Vagina (tissue), 2 donors: ENCODE measurements at regions not wholly inside any gene's neighbourhood (a gene's known extent, or its start where the extent isn't known, plus 50 kb on each side); places are given as distances from the start of the nearest gene placed in this dataset.

Experiments used
- POLR2A ChIP-seq, 2 donors: fragments of 450-650 bp; IDR thresholded peaks; one replicate each; pipeline ENCODE4 v1.6.1; 2017; ENCODE audit warnings: antibody characterized with exemption in 2 of 2, mild to moderate bottlenecking in 2 of 2, moderate library complexity in 2 of 2
- POLR2AphosphoS5 ChIP-seq, 2 donors: sonication (generic); formaldehyde crosslinking; IDR thresholded peaks; one replicate each; pipeline ENCODE4 v1.9.0; 2017; ENCODE audit warnings: antibody characterized with exemption in 2 of 2, mild to moderate bottlenecking in 2 of 2, low read depth in 1 of 2; ENCODE audit not compliant: insufficient read depth in 1 of 2
- TF ChIP-seq, protein P1 (sequence below), 3 experiments: fragments of 450-650 bp in 2 of 3; fragments of 200-600 bp in 1 of 3; sonication (generic) in 1 of 3; IDR thresholded peaks; one replicate each; pipeline ENCODE4 v1.5.1; 2017 to 2019; ENCODE audit warnings: antibody characterized with exemption in 3 of 3, mild to moderate bottlenecking in 2 of 3, moderate library complexity in 2 of 3

DNA sequence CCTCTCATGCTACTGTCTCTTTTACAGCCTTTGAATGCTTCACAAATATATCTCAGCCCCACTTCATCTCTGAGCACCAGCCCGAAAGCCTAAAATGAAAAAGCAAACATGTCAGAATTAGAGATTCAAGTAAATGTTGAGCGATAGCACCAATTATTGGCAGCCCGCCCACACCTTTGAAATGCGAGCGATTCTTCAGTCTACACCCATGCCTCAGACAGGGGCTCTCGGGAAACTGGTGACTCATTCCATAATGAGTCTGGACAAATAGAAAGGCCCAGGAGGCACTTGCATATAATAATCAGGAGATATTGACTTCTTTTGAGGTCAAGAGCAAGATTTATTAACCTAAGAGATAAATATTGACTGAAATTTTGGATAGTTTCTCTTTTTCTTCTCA, 487.3 kb upstream of the PTBP2 start:
- TF ChIP-seq, protein P1, sequence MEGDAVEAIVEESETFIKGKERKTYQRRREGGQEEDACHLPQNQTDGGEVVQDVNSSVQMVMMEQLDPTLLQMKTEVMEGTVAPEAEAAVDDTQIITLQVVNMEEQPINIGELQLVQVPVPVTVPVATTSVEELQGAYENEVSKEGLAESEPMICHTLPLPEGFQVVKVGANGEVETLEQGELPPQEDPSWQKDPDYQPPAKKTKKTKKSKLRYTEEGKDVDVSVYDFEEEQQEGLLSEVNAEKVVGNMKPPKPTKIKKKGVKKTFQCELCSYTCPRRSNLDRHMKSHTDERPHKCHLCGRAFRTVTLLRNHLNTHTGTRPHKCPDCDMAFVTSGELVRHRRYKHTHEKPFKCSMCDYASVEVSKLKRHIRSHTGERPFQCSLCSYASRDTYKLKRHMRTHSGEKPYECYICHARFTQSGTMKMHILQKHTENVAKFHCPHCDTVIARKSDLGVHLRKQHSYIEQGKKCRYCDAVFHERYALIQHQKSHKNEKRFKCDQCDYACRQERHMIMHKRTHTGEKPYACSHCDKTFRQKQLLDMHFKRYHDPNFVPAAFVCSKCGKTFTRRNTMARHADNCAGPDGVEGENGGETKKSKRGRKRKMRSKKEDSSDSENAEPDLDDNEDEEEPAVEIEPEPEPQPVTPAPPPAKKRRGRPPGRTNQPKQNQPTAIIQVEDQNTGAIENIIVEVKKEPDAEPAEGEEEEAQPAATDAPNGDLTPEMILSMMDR (IDR thresholded peaks at IDR 0.05): no peak
- TF ChIP-seq POLR2A (IDR thresholded peaks at IDR 0.05) (no peak), POLR2AphosphoS5 (IDR thresholded peaks at IDR 0.05; ENCODE audit: insufficient read depth in 1 of 2, low read depth in 1 of 2) (no peak)
